HG02610 (cell line): ENCODE measurements at regions not wholly inside any gene's neighbourhood (a gene's known extent, or its start where the extent isn't known, plus 50 kb on each side); places are given as distances from the start of the nearest gene placed in this dataset.
"Not testable (repeated sequence)": the region's sequence is repeated elsewhere in the genome, so short reads cannot be mapped to it uniquely, and the experiment has no call there.

Source experiments
- ATAC-seq: cut with Tn5 transposase; IDR thresholded peaks from one replicate; pipeline ENCODE4 v1.9.1; 2021; ENCODE audit warnings: mild to moderate bottlenecking, moderate library complexity; ENCODE audit not compliant: unreplicated experiment

- ATAC-seq = no peak
These were observed 235.1 kb upstream of the ANKH start for GRCh38 chr5:15106530-15107283.

DNA sequence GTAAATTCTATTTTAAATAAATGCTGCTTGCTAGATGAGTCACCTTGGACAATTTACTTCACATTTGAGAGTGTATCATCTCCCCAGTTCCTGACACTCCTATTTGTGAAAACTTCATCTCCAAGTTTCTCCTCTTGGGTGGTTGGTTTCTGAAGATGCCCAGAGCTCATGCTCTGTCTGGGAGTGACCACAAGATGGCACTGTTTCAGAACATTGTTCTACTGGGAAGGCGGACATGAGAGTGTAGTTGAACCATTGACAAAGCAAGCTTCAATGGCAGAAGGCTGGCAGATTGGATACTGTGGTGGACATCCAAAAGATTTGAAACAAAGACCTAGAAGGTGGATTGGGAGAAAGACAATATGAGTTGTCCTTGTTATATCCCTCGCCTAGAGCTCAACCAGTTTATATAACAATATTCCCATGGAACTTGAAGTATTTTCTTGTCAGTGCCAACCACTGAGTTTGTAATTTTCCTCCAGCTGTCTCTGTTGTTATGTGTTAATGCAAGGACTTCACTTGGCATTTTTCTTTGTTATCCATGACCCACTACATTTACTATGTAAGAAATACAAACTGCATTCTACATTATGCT, 234.3 kb upstream of the ANKH start:
- ATAC-seq = peak; percentile 93

DNA sequence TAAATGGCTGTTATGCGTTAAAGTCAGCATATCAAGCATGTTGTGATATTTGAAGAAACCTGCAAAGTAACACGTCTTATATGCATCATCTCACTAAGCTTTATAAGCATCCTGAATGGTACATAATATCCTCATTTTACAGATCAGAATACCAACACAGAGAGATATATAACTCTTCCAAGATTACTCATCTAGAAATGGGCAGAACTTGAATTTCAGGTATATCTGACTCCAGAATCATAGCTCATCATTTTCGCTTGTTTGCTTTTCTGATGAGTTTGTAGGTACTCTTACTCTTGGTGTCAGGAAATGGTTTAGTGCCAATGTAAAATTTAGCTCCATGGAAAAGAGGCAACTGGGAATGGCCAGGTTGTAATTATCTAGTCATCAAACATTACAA, 232.3 kb upstream of the ANKH start:
- ATAC-seq = no peak

DNA sequence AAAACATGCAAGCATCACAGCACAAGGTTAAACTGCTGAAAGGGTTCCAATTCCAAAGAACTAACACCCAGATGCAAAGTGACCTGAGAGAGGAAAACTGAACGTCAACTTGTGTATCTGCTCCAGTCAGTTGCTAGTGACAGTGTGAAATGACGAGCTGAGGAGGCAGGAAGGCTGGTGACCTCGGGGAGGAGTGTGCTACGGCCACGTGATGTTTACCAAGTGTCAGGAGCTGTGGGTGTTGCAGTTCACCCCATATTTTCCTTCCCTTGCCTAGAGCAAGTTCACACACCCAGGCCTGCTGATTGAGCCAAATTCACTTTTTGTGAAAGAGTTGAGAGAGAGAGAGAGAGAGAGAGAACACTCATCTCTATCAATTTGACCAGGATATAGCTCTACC, 231.6 kb upstream of the ANKH start:
- no peak for ATAC-seq

- ATAC-seq = no peak
These were observed 226.0 kb upstream of the ANKH start for GRCh38 chr5:15097552-15097951.

DNA sequence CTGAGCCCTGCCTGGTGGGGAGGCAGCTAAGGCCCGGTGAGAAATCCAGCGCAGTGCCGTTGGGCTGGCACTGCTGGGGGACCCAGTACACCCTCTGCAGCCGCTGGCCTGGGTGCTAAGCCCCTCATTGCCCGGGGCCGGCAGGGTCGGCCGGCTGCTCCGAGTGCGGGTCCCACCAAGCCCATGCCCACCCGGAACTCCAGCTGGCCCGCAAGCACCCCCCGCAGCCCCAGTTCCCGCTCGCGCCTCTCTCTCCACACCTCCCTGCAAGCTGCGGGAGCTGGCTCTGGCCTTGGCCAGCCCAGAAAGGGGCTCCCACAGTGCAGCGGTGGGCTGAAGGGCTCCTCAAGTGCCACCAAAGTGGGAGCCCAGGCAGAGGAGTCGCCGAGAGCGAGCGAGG, 225.1 kb upstream of the ANKH start:
- not testable (repeated sequence) for ATAC-seq

- ATAC-seq = no peak
These were observed 221.2 kb upstream of the ANKH start for GRCh38 chr5:15092801-15093200.

GRCh38 chr5:15085671-15086070, 214.1 kb upstream of the ANKH start:
- ATAC-seq = no peak

- ATAC-seq = no peak
These were observed 210.5 kb upstream of the ANKH start for GRCh38 chr5:15082096-15082495.

GRCh38 chr5:15080219-15080618, 208.6 kb upstream of the ANKH start:
- no peak for ATAC-seq

DNA sequence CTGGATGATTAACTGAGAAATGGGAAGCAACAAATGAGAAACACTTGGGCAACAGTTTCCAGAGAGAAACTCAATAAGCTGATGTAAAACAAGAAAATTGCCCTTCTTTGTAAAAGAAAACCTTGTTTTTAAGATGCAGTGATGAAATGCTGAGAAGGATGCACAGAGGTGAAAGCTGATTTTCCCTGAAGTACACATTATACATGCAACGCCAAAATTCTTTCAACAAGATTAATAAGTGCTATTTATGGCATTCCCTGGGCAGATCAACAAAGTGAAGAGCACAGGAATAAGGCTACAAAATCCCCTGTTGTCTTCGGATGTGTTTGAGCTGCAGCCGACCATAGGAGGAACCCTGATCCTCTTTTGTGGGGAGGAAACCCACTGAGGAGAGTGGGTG, 208.0 kb upstream of the ANKH start:
- no peak for ATAC-seq

GRCh38 chr5:15074651-15075050, 203.1 kb upstream of the ANKH start:
- ATAC-seq = no peak

DNA sequence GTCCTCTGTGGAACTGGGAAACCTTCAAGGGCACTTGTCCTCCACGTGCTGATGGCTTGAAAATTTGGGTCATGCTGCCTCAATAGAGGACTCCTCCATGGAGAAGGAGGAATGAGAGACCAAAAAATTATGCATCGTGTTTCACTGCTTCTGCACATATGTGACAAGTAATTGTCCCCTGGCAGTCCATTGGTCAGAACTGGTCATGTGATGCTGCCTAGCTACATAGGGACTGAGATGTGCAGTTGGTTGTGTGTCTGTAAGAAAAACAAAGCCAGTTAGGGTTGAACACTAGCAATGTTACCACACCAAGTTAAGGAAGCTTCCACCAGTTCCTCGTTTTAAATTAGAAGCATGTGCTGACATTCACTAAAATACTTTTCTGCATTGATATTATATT, 201.9 kb upstream of the ANKH start:
- ATAC-seq = no peak

DNA sequence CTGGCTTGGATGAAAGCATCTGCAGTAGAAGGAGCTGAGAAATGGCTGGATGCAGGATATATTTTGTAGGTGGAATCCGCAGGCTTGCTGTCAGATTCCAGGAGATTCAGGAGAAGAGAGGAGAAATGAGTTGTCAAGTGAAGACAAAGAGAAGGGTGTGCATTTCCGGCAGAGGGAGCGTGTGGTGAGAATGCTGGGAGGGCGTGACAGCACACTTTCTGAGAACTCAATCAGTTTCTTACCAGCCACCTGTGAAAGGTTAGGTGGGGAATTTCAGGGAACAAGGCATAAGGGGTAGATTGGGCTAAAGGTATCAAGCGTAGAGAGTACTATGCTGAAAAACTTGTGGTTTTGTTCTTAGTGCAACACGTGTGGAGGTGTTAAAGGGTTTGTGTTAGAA, 199.3 kb upstream of the ANKH start:
- ATAC-seq = no peak

DNA sequence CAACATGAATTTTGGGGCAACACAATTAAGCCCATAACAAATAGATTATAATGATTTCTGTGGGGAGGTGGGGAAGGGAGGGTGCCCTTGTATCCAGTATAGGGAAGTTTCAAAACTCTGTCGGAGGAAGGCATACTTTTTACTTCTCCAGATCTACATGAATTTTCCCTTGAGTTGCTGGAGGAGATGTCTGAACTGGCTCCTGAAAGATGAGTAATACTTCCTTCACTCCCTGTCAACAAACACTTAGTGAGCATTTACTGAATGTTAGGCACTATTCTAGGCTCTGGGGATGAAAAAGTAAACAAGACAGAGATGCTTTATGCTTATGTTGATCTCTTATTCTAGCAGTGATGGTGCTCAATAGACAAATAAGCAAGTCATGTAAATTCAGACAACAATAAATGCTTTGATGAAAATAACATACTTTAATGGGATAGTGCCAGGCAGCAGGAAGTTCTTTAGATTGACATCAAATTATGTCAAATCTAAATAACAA, 197.9 kb upstream of the ANKH start:
- no peak for ATAC-seq

GRCh38 chr5:15065091-15065490, 193.5 kb upstream of the ANKH start:
- ATAC-seq = no peak

GRCh38 chr5:15064396-15064795, 192.8 kb upstream of the ANKH start:
- ATAC-seq = no peak

DNA sequence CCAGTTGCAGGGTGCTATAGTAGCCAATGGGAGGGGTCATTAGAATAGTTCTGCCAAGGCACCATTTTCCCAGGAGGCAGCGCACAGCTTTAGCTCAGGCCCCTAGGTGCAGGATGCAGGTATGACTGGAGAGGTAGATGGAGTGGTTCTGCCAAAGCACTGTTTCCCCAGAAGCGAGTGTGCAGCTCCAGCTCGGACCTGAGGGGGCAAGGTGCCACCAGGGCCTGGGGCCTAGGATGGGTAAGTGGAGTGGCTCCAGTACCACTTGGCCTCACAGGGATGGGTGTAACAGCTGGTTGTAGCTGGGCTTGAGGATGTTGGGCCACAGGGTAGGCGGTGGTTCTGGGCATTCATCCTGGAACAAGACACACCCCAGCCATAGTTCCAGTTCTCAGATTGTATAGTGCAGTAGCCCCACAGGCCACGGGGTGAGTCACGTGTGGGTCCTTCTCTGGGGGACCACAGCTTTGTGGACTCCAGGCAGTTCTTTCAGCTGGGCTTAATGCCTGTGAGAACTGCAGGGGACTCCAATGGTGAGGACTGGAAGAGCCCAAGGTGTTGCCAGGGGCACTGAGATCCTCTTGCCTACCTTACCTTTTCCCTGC, 185.5 kb upstream of the ANKH start:
- no peak for ATAC-seq

DNA sequence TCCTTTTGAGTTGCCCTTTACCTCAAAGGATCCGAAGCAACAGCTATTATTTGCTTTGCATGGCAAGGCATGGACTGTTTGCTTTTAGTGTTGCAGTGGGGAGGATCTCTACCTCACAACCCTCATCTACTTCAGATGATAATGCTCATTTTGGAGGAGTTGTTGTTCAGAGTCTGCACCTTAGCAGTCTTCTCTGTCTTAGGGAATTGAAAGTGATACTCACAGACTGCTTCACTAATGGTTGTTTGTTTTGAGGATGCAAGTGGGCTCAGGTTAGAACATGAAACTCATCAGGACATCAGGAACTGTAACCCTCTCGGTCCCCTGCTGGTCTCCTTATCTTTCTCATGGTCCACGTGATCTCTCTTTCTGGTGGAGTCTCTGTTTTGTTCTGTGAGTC, 172.9 kb upstream of the ANKH start:
- no peak for ATAC-seq

DNA sequence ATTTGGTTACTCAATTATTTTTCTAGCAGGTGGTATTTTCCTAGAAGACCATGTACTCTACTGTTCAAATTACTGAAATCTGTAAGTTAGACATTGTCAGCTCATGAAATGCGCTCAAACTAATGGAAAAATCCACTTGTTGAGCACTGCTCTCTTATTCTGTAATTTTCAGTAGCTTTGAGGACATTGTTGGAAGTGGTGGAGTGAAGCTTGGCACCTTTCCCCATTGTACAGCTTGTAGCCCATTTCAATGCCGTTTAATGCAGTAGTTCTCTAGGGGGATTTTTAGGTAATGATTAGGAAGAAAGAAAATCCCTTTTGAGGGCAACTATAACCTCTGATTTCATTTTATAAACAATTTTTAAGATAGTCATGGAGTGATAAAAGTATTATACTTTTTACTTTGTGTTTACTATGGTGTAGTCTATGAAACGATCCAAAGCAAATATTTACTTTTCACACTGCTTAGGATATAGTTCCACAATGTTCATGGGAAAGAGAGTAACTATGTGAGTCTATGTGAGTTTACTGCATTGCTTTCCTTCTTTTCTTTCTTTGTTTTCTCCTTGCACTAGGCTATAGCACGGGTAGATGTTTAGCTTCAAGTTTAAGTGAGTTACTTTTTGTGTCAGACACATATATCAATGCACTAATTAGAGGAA, 165.8 kb upstream of the ANKH start:
- ATAC-seq = no peak

DNA sequence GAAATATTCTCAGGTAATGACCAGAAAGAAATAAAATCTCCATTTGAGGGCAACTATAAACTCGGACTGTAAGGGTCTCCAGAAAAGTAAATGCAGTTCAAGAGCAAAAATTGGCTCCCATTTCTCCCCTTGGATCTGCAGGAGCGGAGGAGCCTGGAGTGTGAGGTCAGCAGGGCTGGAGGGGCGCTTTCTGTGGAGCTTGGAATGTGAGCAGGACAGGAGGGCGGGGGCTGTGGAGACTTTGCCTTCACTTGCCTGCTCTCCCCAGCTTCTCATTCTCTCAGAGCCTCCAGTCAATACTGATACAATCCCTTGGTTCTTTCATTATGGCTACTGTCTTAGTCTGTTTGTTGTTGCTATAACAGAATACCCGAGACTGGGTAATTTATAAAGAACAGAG, 162.8 kb upstream of the ANKH start:
- ATAC-seq = no peak

DNA sequence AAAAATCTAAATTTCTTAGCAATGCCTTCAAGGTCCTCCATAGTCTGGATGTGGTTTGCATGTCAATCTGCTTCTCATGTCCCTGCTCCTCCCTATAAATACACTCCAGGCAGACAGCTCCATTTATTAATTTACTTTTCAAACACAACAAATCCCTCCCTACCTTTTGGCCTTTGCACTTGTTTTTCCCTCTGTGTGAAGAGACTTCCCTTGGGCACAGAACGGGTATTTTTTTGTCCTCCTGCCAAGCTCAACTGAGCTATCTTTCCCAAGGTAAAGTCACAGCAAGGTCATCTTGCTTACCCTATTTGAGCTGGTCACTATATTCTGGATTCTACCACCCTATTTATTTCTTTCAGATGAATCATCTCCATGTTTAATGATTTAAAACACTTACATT, 159.6 kb upstream of the ANKH start:
- no peak for ATAC-seq
